ENCODE measurements at regions not wholly inside any gene's neighbourhood (a gene's known extent, or its start where the extent isn't known, plus 50 kb on each side); places are given as distances from the start of the nearest gene placed in this dataset.

DNA sequence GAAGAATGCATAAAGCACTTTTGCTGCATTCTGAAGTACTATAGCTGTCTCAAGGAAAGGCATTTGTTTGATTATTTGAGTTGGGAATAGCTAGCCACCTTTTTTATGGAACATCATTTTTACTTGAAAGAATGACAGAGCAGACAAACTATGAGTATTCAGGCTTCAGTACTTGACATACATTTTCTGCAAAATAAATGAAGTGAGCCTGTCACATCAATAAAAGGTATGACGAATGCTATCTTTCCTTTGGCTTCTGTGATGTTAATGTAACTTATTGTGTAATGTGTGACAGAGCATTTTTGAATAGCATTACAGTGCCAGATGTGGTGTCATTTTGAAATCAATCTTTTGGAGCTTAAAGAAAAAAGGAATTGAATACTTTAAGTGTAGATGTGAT lies 440.3 kb upstream of the ONECUT1 start:
- TF ChIP-seq, protein P1, sequence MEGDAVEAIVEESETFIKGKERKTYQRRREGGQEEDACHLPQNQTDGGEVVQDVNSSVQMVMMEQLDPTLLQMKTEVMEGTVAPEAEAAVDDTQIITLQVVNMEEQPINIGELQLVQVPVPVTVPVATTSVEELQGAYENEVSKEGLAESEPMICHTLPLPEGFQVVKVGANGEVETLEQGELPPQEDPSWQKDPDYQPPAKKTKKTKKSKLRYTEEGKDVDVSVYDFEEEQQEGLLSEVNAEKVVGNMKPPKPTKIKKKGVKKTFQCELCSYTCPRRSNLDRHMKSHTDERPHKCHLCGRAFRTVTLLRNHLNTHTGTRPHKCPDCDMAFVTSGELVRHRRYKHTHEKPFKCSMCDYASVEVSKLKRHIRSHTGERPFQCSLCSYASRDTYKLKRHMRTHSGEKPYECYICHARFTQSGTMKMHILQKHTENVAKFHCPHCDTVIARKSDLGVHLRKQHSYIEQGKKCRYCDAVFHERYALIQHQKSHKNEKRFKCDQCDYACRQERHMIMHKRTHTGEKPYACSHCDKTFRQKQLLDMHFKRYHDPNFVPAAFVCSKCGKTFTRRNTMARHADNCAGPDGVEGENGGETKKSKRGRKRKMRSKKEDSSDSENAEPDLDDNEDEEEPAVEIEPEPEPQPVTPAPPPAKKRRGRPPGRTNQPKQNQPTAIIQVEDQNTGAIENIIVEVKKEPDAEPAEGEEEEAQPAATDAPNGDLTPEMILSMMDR (IDR thresholded peaks at IDR 0.05; ENCODE audit: low read length): no peak
- TF ChIP-seq EZH2 (IDR thresholded peaks at IDR 0.05; ENCODE audit: borderline replicate concordance, low read length): no peak

Measured in OCI-LY1 (cell line).